H9 (cell line): ENCODE measurements at regions not wholly inside any gene's neighbourhood (a gene's known extent, or its start where the extent isn't known, plus 50 kb on each side); places are given as distances from the start of the nearest gene placed in this dataset.

Source experiments
- DNase-seq: peaks from one replicate; pipeline ENCODE4 v3.0.0-alpha.2; 2017
- H2AFZ ChIP-seq: one replicate; pipeline ENCODE4 v1.6.1; 2013; ENCODE audit warnings: mild to moderate bottlenecking, low read length, control low read depth, moderate library complexity
- H2AK5ac ChIP-seq: 2 replicates; pipeline ENCODE4 v1.6.1; 2013; ENCODE audit warnings: low read length, control low read depth, mixed read lengths; ENCODE audit not compliant: insufficient read length
- H2BK120ac ChIP-seq: one replicate; pipeline ENCODE4 v1.6.1; 2013; ENCODE audit warnings: low read depth, mild to moderate bottlenecking, low read length, control low read depth, inconsistent platforms; ENCODE audit not compliant: poor library complexity, severe bottlenecking
- H2BK12ac ChIP-seq: 2 replicates; pipeline ENCODE4 v1.6.1; 2013; ENCODE audit warnings: low read length, control low read depth, mixed read lengths, low read depth; ENCODE audit not compliant: insufficient read length
- H2BK15ac ChIP-seq: 2 replicates; pipeline ENCODE4 v1.6.1; 2013; ENCODE audit warnings: low read depth, low read length, control low read depth
- H2BK20ac ChIP-seq: one replicate; pipeline ENCODE4 v1.6.1; 2013; ENCODE audit warnings: low read depth, mild to moderate bottlenecking, low read length, control low read depth, inconsistent platforms; ENCODE audit not compliant: poor library complexity, severe bottlenecking
- H2BK5ac ChIP-seq: 2 replicates; pipeline ENCODE4 v1.6.1; 2013; ENCODE audit warnings: low read length, control low read depth, mixed read lengths; ENCODE audit not compliant: insufficient read length
- H3K14ac ChIP-seq: 2 replicates; pipeline ENCODE4 v1.6.1; 2013; ENCODE audit warnings: low read length, control low read depth; ENCODE audit not compliant: insufficient read depth
- H3K18ac ChIP-seq: 2 replicates; pipeline ENCODE4 v1.6.1; 2013; ENCODE audit warnings: low read depth, mild to moderate bottlenecking, mixed read lengths, low read length, control low read depth; ENCODE audit not compliant: insufficient read length
- H3K23ac ChIP-seq: 2 replicates; pipeline ENCODE4 v1.6.1; 2013; ENCODE audit warnings: low read length, control low read depth, mixed read lengths, low read depth; ENCODE audit not compliant: insufficient read length
- H3K23me2 ChIP-seq: 2 replicates; pipeline ENCODE4 v1.6.1; 2013; ENCODE audit warnings: low read depth, mild to moderate bottlenecking, mixed read lengths, low read length, control low read depth; ENCODE audit not compliant: insufficient read length, poor library complexity, severe bottlenecking
- H3K27ac ChIP-seq: 2 replicates; pipeline ENCODE4 v1.5.1; 2013; ENCODE audit warnings: low read length, control low read depth, mixed read lengths, low read depth; ENCODE audit not compliant: insufficient read length
- H3K27me3 ChIP-seq: 2 replicates; pipeline ENCODE4 v1.6.1; 2013; ENCODE audit warnings: low read length, control low read depth, inconsistent platforms; ENCODE audit not compliant: insufficient read depth
- H3K4ac ChIP-seq: 2 replicates; pipeline ENCODE4 v1.6.1; 2013; ENCODE audit warnings: low read depth, mild to moderate bottlenecking, control low read depth, inconsistent platforms, low read length, moderate library complexity
- H3K4me1 ChIP-seq: 2 replicates; pipeline ENCODE4 v1.6.1; 2013; ENCODE audit warnings: low read length, control low read depth, inconsistent platforms; ENCODE audit not compliant: insufficient read depth
- H3K4me2 ChIP-seq: 2 replicates; pipeline ENCODE4 v1.6.1; 2013; ENCODE audit warnings: low read length, control low read depth, mixed read lengths; ENCODE audit not compliant: insufficient read length, insufficient read depth
- H3K56ac ChIP-seq: 2 replicates; pipeline ENCODE4 v1.6.1; 2013; ENCODE audit warnings: low read depth, mild to moderate bottlenecking, mixed read lengths, low read length, control low read depth; ENCODE audit not compliant: insufficient read length
- H3K79me1 ChIP-seq: 2 replicates; pipeline ENCODE4 v1.6.1; 2013; ENCODE audit warnings: low read depth, mild to moderate bottlenecking, moderate library complexity, low read length, control low read depth, inconsistent platforms; ENCODE audit not compliant: insufficient read depth, poor library complexity, severe bottlenecking
- H3K79me2 ChIP-seq: 2 replicates; pipeline ENCODE4 v1.6.1; 2013; ENCODE audit warnings: low read length, control low read depth, inconsistent platforms; ENCODE audit not compliant: insufficient read depth
- H3K9ac ChIP-seq: 2 replicates; pipeline ENCODE4 v1.6.1; 2013; ENCODE audit warnings: low read length, control low read depth, mixed read lengths; ENCODE audit not compliant: insufficient read length; ENCODE audit errors: extremely low read depth
- H3K9me3 ChIP-seq: one replicate; pipeline ENCODE4 v1.6.1; 2013; ENCODE audit warnings: low read depth, low read length, inconsistent platforms; ENCODE audit not compliant: control insufficient read depth
- H3T11ph ChIP-seq: one replicate; pipeline ENCODE4 v1.6.1; 2013; ENCODE audit warnings: mild to moderate bottlenecking, low read length, control low read depth, inconsistent platforms
- H4K20me1 ChIP-seq: one replicate; pipeline ENCODE4 v1.6.1; 2013; ENCODE audit not compliant: control insufficient read depth, insufficient read length, insufficient read depth
- H4K5ac ChIP-seq: 2 replicates; pipeline ENCODE4 v1.6.1; 2013; ENCODE audit warnings: low read depth, mild to moderate bottlenecking, mixed read lengths, low read length, control low read depth; ENCODE audit not compliant: insufficient read length
- H4K8ac ChIP-seq: replicated peaks from 2 replicates; pipeline ENCODE4 v1.6.1; 2013; ENCODE audit warnings: low read length, control low read depth, mixed read lengths, low read depth; ENCODE audit not compliant: insufficient read length
- H4K91ac ChIP-seq: 2 replicates; pipeline ENCODE4 v1.6.1; 2013; ENCODE audit warnings: low read depth, mild to moderate bottlenecking, moderate library complexity, mixed read lengths, low read length, control low read depth; ENCODE audit not compliant: insufficient read length
- H3K27ac Mint-ChIP-seq, 3 experiments: 2 replicates in 2 of 3; 3 replicates in 1 of 3; pipeline ENCODE4 v1.8.0; 2020 to 2021; ENCODE audit warnings: mixed read lengths in 3 of 3, mild to moderate bottlenecking in 1 of 3, moderate library complexity in 1 of 3
- H3K27me3 Mint-ChIP-seq: 2 replicates; pipeline ENCODE4 v1.8.0; 2021; ENCODE audit warnings: low read depth, mild to moderate bottlenecking, moderate library complexity, mixed read lengths
- H3K36me3 Mint-ChIP-seq, 3 experiments: 2 replicates in 2 of 3; 3 replicates in 1 of 3; pipeline ENCODE4 v1.8.0; 2020 to 2021; ENCODE audit warnings: low read depth in 3 of 3, mixed read lengths in 3 of 3; ENCODE audit not compliant: insufficient read depth in 1 of 3
- H3K4me1 Mint-ChIP-seq, 2 experiments: 2 replicates each; pipeline ENCODE4 v1.8.0; 2020; ENCODE audit warnings: mixed read lengths in 2 of 2
- H3K4me3 Mint-ChIP-seq, 2 experiments: 2 replicates in 1 of 2; 3 replicates in 1 of 2; pipeline ENCODE4 v1.8.0; 2020 to 2021; ENCODE audit warnings: mild to moderate bottlenecking in 2 of 2, mixed read lengths in 2 of 2, moderate library complexity in 1 of 2
- H3K9me3 Mint-ChIP-seq, 2 experiments: 2 replicates in 1 of 2; 3 replicates in 1 of 2; pipeline ENCODE4 v1.8.0; 2020; ENCODE audit warnings: mild to moderate bottlenecking in 2 of 2, mixed read lengths in 2 of 2, moderate library complexity in 1 of 2
- WGBS: extraction: QIAGEN DNeasy Blood & Tissue Kit; methylation state at CpG from one replicate; pipeline ENCODE4 v1.1.7; 2013; ENCODE audit warnings: missing lambda C conversion rate, low lambda C conversion rate, mixed read lengths; ENCODE audit not compliant: insufficient read length; ENCODE audit errors: extremely low coverage; 5-methylcytosine and 5-hydroxymethylcytosine counted together
- TF ChIP-seq, protein P1 (sequence below): fragments of 200-600 bp; sonication (generic); conservative IDR thresholded peaks from 3 replicates; pipeline ENCODE4 v1.8.0; 2021; ENCODE audit warnings: antibody characterized with exemption, mild to moderate bottlenecking

- Histone ChIP-seq H3K4me1 (no peaks in the 10 kb centered on the region), H3K4ac (no peak overlapping the region), H2BK12ac (no peak overlapping the region), H2AK5ac (no peak overlapping the region), H3K9ac (no peak overlapping the region), H4K20me1 (no peaks in the 10 kb centered on the region), H3K27ac (no peak overlapping the region), H4K8ac (no peak overlapping the region), H3T11ph (no peak overlapping the region), H3K18ac (no peak overlapping the region), H2AFZ (no peak overlapping the region), H2BK15ac (no peak overlapping the region), H3K56ac (no peak overlapping the region), H3K23ac (no peak overlapping the region), H3K4me2 (no peak overlapping the region), H2BK5ac (no peak overlapping the region), H3K23me2 (no peaks in the 10 kb centered on the region), H3K9me3 (no peaks in the 10 kb centered on the region), H3K27me3 (no peaks in the 10 kb centered on the region), H3K79me1 (no peaks in the 10 kb centered on the region), H3K79me2 (no peaks in the 10 kb centered on the region), H2BK20ac (no peak overlapping the region), H4K91ac (no peak overlapping the region), H2BK120ac (no peak overlapping the region), H3K14ac (no peak overlapping the region), H4K5ac (no peak overlapping the region)
- Mint-ChIP-seq H3K9me3 (peaks cover 8% of the 10 kb centered on the region in 2 experiments; a peak in 4 of 5 replicates), H3K4me1 (peaks cover 2 to 7% of the 10 kb centered on the region in 2 experiments; a peak in 2 of 4 replicates), H3K4me3 (no peak overlapping the region), H3K27me3 (no peaks in the 10 kb centered on the region; the same call in 1 of the 2 replicates), H3K27ac (no peak overlapping the region), H3K36me3 (peaks cover 2 to 5% (median 2%) of the 10 kb centered on the region in 3 experiments; a peak in 2 of 7 replicates)
- TF ChIP-seq, protein P1, sequence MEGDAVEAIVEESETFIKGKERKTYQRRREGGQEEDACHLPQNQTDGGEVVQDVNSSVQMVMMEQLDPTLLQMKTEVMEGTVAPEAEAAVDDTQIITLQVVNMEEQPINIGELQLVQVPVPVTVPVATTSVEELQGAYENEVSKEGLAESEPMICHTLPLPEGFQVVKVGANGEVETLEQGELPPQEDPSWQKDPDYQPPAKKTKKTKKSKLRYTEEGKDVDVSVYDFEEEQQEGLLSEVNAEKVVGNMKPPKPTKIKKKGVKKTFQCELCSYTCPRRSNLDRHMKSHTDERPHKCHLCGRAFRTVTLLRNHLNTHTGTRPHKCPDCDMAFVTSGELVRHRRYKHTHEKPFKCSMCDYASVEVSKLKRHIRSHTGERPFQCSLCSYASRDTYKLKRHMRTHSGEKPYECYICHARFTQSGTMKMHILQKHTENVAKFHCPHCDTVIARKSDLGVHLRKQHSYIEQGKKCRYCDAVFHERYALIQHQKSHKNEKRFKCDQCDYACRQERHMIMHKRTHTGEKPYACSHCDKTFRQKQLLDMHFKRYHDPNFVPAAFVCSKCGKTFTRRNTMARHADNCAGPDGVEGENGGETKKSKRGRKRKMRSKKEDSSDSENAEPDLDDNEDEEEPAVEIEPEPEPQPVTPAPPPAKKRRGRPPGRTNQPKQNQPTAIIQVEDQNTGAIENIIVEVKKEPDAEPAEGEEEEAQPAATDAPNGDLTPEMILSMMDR = no peak
- DNase-seq = no peak
- WGBS = no CpG with 5 or more reads among the region's 5 CpGs
These were observed 241.9 kb downstream of the EIPR1 start for GRCh38 chr2:3135676-3136075.
